Erythroblast (primary cell): ENCODE measurements at regions not wholly inside any gene's neighbourhood (a gene's known extent, or its start where the extent isn't known, plus 50 kb on each side); places are given as distances from the start of the nearest gene placed in this dataset.

Source experiments
- GATA1 ChIP-seq: IDR thresholded peaks from 2 replicates; pipeline ENCODE4 v1.6.1; 2011; ENCODE audit warnings: low read depth, mild to moderate bottlenecking, control low read depth, low read length, moderate library complexity
- POLR2A ChIP-seq: IDR thresholded peaks from 2 replicates; pipeline ENCODE4 v1.6.1; 2011; ENCODE audit warnings: mild to moderate bottlenecking, low read length

GRCh38 chr4:129437347-129437746 is 341.4 kb downstream of the C4orf33 start:
- TF ChIP-seq POLR2A (no peak), GATA1 (no peak)
